CD14-positive monocyte (primary cell): ENCODE measurements at regions not wholly inside any gene's neighbourhood (a gene's known extent, or its start where the extent isn't known, plus 50 kb on each side); places are given as distances from the start of the nearest gene placed in this dataset.

Experiments
- DNase-seq, 3 donors: peaks; one replicate each; pipeline ENCODE4 v3.0.0-alpha.2; 2011 to 2022
- H2AFZ ChIP-seq: 2 replicates; pipeline ENCODE4 v1.6.0; 2012; ENCODE audit warnings: mild to moderate bottlenecking, low read depth, low read length, inconsistent platforms; ENCODE audit not compliant: insufficient read depth, poor library complexity, severe bottlenecking
- H3K27ac ChIP-seq, 2 donors: 1 replicate in 1 of 2; 2 replicates in 1 of 2; pipeline ENCODE4 v1.5.1; 2012 to 2013; ENCODE audit warnings: low read length in 2 of 2, control low read depth in 1 of 2, inconsistent platforms in 1 of 2, low read depth in 1 of 2, mild to moderate bottlenecking in 1 of 2
- H3K27me3 ChIP-seq, 2 donors: one replicate each; pipeline versions ENCODE4 v1.6.0 to v1.6.1; 2011 to 2013; ENCODE audit warnings: low read length in 2 of 2; ENCODE audit not compliant: control insufficient read depth in 2 of 2, insufficient read depth in 2 of 2
- H3K36me3 ChIP-seq, 2 donors: replicated peaks in 1 of 2; 1 replicate in 1 of 2; 2 replicates in 1 of 2; pipeline versions ENCODE4 v1.5.1 to v1.6.1; 2012 to 2013; ENCODE audit warnings: low read length in 2 of 2, control low read depth in 1 of 2, inconsistent platforms in 1 of 2, mild to moderate bottlenecking in 1 of 2; ENCODE audit not compliant: insufficient read depth in 2 of 2, control insufficient read depth in 1 of 2
- H3K4me1 ChIP-seq, 2 donors: 1 replicate in 1 of 2; 2 replicates in 1 of 2; pipeline versions ENCODE4 v1.5.1 to v1.6.1; 2012 to 2013; ENCODE audit warnings: low read length in 2 of 2, control low read depth in 1 of 2, inconsistent platforms in 1 of 2, mild to moderate bottlenecking in 1 of 2, moderate library complexity in 1 of 2; ENCODE audit not compliant: insufficient read depth in 2 of 2, control insufficient read depth in 1 of 2
- H3K4me2 ChIP-seq: replicated peaks from 2 replicates; pipeline ENCODE3; 2012; ENCODE audit warnings: low read length, moderate library complexity, mild to moderate bottlenecking; ENCODE audit not compliant: poor library complexity, severe bottlenecking; ENCODE audit errors: extremely low read depth
- H3K4me3 ChIP-seq, 3 experiments: fragments of 200-600 bp in 1 of 3; sonication (generic) in 1 of 3; replicated peaks in 1 of 3; 1 replicate in 2 of 3; 2 replicates in 1 of 3; pipeline ENCODE4 v1.5.1; 2011 to 2013; ENCODE audit warnings: low read length in 3 of 3, mild to moderate bottlenecking in 3 of 3, control low read depth in 2 of 3, low read depth in 2 of 3, inconsistent platforms in 1 of 3, moderate library complexity in 1 of 3
- H3K79me2 ChIP-seq: 2 replicates; pipeline ENCODE4 v1.6.0; 2012; ENCODE audit warnings: mild to moderate bottlenecking, control low read depth, inconsistent platforms, low read length, moderate library complexity; ENCODE audit not compliant: insufficient read depth
- H3K9ac ChIP-seq: 2 replicates; pipeline ENCODE4 v1.6.0; 2017; ENCODE audit warnings: low read length, mild to moderate bottlenecking; ENCODE audit not compliant: insufficient read depth, poor library complexity, severe bottlenecking
- H3K9me3 ChIP-seq, 2 donors: replicated peaks in 1 of 2; 1 replicate in 1 of 2; 2 replicates in 1 of 2; pipeline versions ENCODE4 v1.5.1 to v1.6.1; 2012 to 2013; ENCODE audit warnings: low read length in 2 of 2, control low read depth in 1 of 2; ENCODE audit not compliant: control insufficient read depth in 1 of 2, insufficient read depth in 1 of 2
- H4K20me1 ChIP-seq: 2 replicates; pipeline ENCODE4 v1.6.0; 2012; ENCODE audit warnings: mild to moderate bottlenecking, low read length, control low read depth, moderate library complexity; ENCODE audit not compliant: insufficient read depth
- H3K27ac Mint-ChIP-seq, 7 donors: one replicate each; pipeline ENCODE4 v1.8.0; 2020; ENCODE audit warnings: mild to moderate bottlenecking in 7 of 7, mixed read lengths in 7 of 7, moderate library complexity in 6 of 7, inconsistent platforms in 2 of 7
- H3K27me3 Mint-ChIP-seq, 3 donors: one replicate each; pipeline ENCODE4 v1.8.0; 2021 to 2022; ENCODE audit warnings: low read depth in 3 of 3, mild to moderate bottlenecking in 3 of 3, mixed read lengths in 3 of 3, moderate library complexity in 3 of 3, inconsistent platforms in 1 of 3
- H3K36me3 Mint-ChIP-seq, 2 donors: one replicate each; pipeline ENCODE4 v1.8.0; 2020; ENCODE audit warnings: mixed read lengths in 2 of 2, inconsistent platforms in 1 of 2, mild to moderate bottlenecking in 1 of 2
- H3K4me1 Mint-ChIP-seq: one replicate; pipeline ENCODE4 v1.8.0; 2020; ENCODE audit warnings: mild to moderate bottlenecking, mixed read lengths
- H3K4me3 Mint-ChIP-seq, 2 donors: one replicate each; pipeline ENCODE4 v1.8.0; 2020; ENCODE audit warnings: mild to moderate bottlenecking in 2 of 2, mixed read lengths in 2 of 2, moderate library complexity in 1 of 2
- H3K9me3 Mint-ChIP-seq, 7 donors: one replicate each; pipeline ENCODE4 v1.8.0; 2020 to 2022; ENCODE audit warnings: mixed read lengths in 7 of 7, mild to moderate bottlenecking in 6 of 7, moderate library complexity in 6 of 7, inconsistent platforms in 2 of 7
- CTCF ChIP-seq: fragments of 200-600 bp; IDR thresholded peaks from one replicate; pipeline ENCODE4 v1.8.0; 2022; ENCODE audit warnings: antibody characterized with exemption, mild to moderate bottlenecking
- WGBS: methylation state at CpG from one replicate; pipeline ENCODE4 v1.1.5; 2013; ENCODE audit warnings: missing lambda C conversion rate; ENCODE audit not compliant: insufficient coverage; 5-methylcytosine and 5-hydroxymethylcytosine counted together
- intact Hi-C, 2 donors: fragments of 100-400 bp; cut with micrococcal nuclease; formaldehyde crosslinking; loops; one replicate each; pipeline versions ENCODE4 v1.15.0 to v1.15.1; 2023

GRCh38 chr4:185090592-185090991 lies 52.5 kb upstream of the SLC25A4 start:
- no peaks in the 10 kb centered on the region for H3K9me3 ChIP-seq
- Mint-ChIP-seq H3K9me3 (no peaks in the 10 kb centered on the region), H3K4me3 (no peak overlapping the region)

GRCh38 chr4:185092535-185093197 lies 50.4 kb upstream of the SLC25A4 start:
- Mint-ChIP-seq H3K27ac (no peak overlapping the region), H3K9me3 (no peaks in the 10 kb centered on the region), H3K4me3 (no peak overlapping the region), H3K27me3 (peaks cover 4 to 6% (median 6%) of the 10 kb centered on the region in 3 donors), H3K4me1 (no peaks in the 10 kb centered on the region), H3K36me3 (no peaks in the 10 kb centered on the region)
- Histone ChIP-seq H3K4me2 (no peak overlapping the region), H2AFZ (no peak overlapping the region), H3K27me3 (no peaks in the 10 kb centered on the region), H4K20me1 (no peaks in the 10 kb centered on the region), H3K4me1 (no peaks in the 10 kb centered on the region), H3K9ac (no peak overlapping the region), H3K4me3 (no peak overlapping the region), H3K9me3 (no peaks in the 10 kb centered on the region), H3K27ac (no peak overlapping the region), H3K36me3 (no peaks in the 10 kb centered on the region), H3K79me2 (no peaks in the 10 kb centered on the region)
- WGBS: no CpG with 5 or more reads among the region's 6 CpGs
- DNase-seq: no peak
- no peak for TF ChIP-seq CTCF
- intact Hi-C loops: no loop called here

More at GRCh38 chr4:185090592-185090991, 52.5 kb upstream of the SLC25A4 start:
- H3K79me2 ChIP-seq: no peaks in the 10 kb centered on the region
- TF ChIP-seq CTCF: no peak
- no peak overlapping the region for H3K4me3 ChIP-seq
- peaks cover 6 to 9% (median 7%) of the 10 kb centered on the region in 3 donors for H3K27me3 Mint-ChIP-seq
- H3K4me2 ChIP-seq: no peak overlapping the region
- no peak overlapping the region for H3K9ac ChIP-seq
- peaks cover 0 to 3% of the 10 kb centered on the region in 2 donors for H3K27me3 ChIP-seq
- intact Hi-C loops: no loop called here
- no peak overlapping the region for H3K27ac ChIP-seq
- H2AFZ ChIP-seq: no peak overlapping the region
- no peak for DNase-seq
- no peaks in the 10 kb centered on the region for H3K36me3 ChIP-seq
- H3K27ac Mint-ChIP-seq: no peak overlapping the region
- WGBS: no CpG with 5 or more reads among the region's 1 CpG
- no peaks in the 10 kb centered on the region for H3K36me3 Mint-ChIP-seq
- H3K4me1 ChIP-seq: no peaks in the 10 kb centered on the region
- H3K4me1 Mint-ChIP-seq: no peaks in the 10 kb centered on the region
- H4K20me1 ChIP-seq: no peaks in the 10 kb centered on the region
